IMR-90 (cell line): ENCODE measurements at regions not wholly inside any gene's neighbourhood (a gene's known extent, or its start where the extent isn't known, plus 50 kb on each side); places are given as distances from the start of the nearest gene placed in this dataset.

Source experiments
- ATAC-seq: fragments of 200-7000 bp; cut with Tn5 transposase; 2 replicates; pipeline ENCODE4 v1.9.1; 2020; ENCODE audit warnings: low read depth, mild to moderate bottlenecking, moderate library complexity
- BruUV-seq: library from RNA; stranded (reverse); fragments of 400-500 nt; replicated peaks from 2 replicates; lab custom pipeline; 2021; lab: Mats Ljungman, UMichigan
- CTCF ChIA-PET: fragments of 300-600 bp; formaldehyde crosslinking; extraction: SDS; loops from one replicate; lab custom pipeline; 2021; ENCODE audit warnings: antibody characterized with exemption; lab: Yijun Ruan, JAX
- POLR2A ChIA-PET: fragments of 300-600 bp; sonication (Branson Sonifier 250); formaldehyde crosslinking; loops from one replicate; lab custom pipeline; 2022; ENCODE audit warnings: antibody characterized with exemption; ENCODE audit not compliant: unreplicated experiment; lab: Charles Lee
- DNase-seq: peaks from one replicate; pipeline ENCODE4 v3.0.0; 2013
- H2AFZ ChIP-seq: replicated peaks from 2 replicates; pipeline ENCODE3; 2013; ENCODE audit warnings: low read length, mild to moderate bottlenecking; ENCODE audit not compliant: poor library complexity
- H2AK5ac ChIP-seq: 2 replicates; pipeline ENCODE4 v1.6.1; 2013; ENCODE audit warnings: low read depth, low read length, inconsistent platforms
- H2AK9ac ChIP-seq: replicated peaks from 2 replicates; pipeline ENCODE3; 2013; ENCODE audit warnings: mild to moderate bottlenecking, low read depth, low read length, moderate library complexity; ENCODE audit not compliant: poor library complexity
- H2BK120ac ChIP-seq: 2 replicates; pipeline ENCODE4 v1.6.1; 2013; ENCODE audit warnings: low read depth, low read length, inconsistent platforms
- H2BK15ac ChIP-seq: 3 replicates; pipeline ENCODE4 v1.6.1; 2013; ENCODE audit warnings: low read depth, low read length, inconsistent platforms
- H2BK20ac ChIP-seq: 2 replicates; pipeline ENCODE4 v1.6.1; 2013; ENCODE audit warnings: low read depth, mild to moderate bottlenecking, inconsistent platforms, low read length, moderate library complexity
- H2BK5ac ChIP-seq: 2 replicates; pipeline ENCODE4 v1.6.1; 2013; ENCODE audit warnings: mild to moderate bottlenecking, low read depth, low read length, inconsistent platforms; ENCODE audit not compliant: poor library complexity, severe bottlenecking
- H3K14ac ChIP-seq: replicated peaks from 2 replicates; pipeline ENCODE4 v1.6.1; 2013; ENCODE audit warnings: low read depth, low read length, inconsistent platforms
- H3K18ac ChIP-seq: 2 replicates; pipeline ENCODE4 v1.6.1; 2013; ENCODE audit warnings: low read depth, low read length, control low read depth
- H3K23ac ChIP-seq: 2 replicates; pipeline ENCODE4 v1.6.1; 2013; ENCODE audit warnings: low read depth, low read length, inconsistent platforms
- H3K27ac ChIP-seq: 2 replicates; pipeline ENCODE4 v1.5.1; 2013; ENCODE audit warnings: mild to moderate bottlenecking, control low read depth, low read length; ENCODE audit not compliant: insufficient read depth
- H3K27me3 ChIP-seq: 2 replicates; pipeline ENCODE4 v1.6.1; 2013; ENCODE audit warnings: low read length; ENCODE audit not compliant: control insufficient read depth, insufficient read depth
- H3K36me3 ChIP-seq: 2 replicates; pipeline ENCODE4 v1.6.1; 2013; ENCODE audit warnings: low read length, mixed read lengths; ENCODE audit not compliant: control insufficient read depth, insufficient read depth
- H3K4ac ChIP-seq: 2 replicates; pipeline ENCODE4 v1.6.1; 2013; ENCODE audit warnings: low read depth, low read length, inconsistent platforms
- H3K4me1 ChIP-seq: 2 replicates; pipeline ENCODE4 v1.6.1; 2013; ENCODE audit warnings: low read length, mixed read lengths; ENCODE audit not compliant: control insufficient read depth, insufficient read depth
- H3K4me2 ChIP-seq: 2 replicates; pipeline ENCODE4 v1.6.1; 2013; ENCODE audit warnings: low read depth, mild to moderate bottlenecking, control low read depth, low read length, moderate library complexity
- H3K4me3 ChIP-seq: 2 replicates; pipeline ENCODE4 v1.5.1; 2013; ENCODE audit warnings: low read depth, mild to moderate bottlenecking, control low read depth, low read length, moderate library complexity; ENCODE audit not compliant: insufficient read depth
- H3K56ac ChIP-seq: 2 replicates; pipeline ENCODE4 v1.6.1; 2013; ENCODE audit warnings: low read length, inconsistent platforms; ENCODE audit not compliant: insufficient read depth; ENCODE audit errors: extremely low read depth
- H3K79me1 ChIP-seq, 2 experiments: 2 replicates each; pipeline ENCODE4 v1.6.1; 2013; ENCODE audit warnings: low read length in 2 of 2, inconsistent platforms in 1 of 2, low read depth in 1 of 2
- H3K9ac ChIP-seq: 2 replicates; pipeline ENCODE4 v1.6.1; 2013; ENCODE audit warnings: low read depth, low read length, control low read depth
- H3K9me1 ChIP-seq: 2 replicates; pipeline ENCODE4 v1.6.1; 2013; ENCODE audit warnings: low read length, inconsistent platforms; ENCODE audit not compliant: insufficient read depth
- H3K9me3 ChIP-seq: 2 replicates; pipeline ENCODE4 v1.6.1; 2013; ENCODE audit warnings: low read length; ENCODE audit not compliant: control insufficient read depth, insufficient read depth
- H4K20me1 ChIP-seq: 2 replicates; pipeline ENCODE4 v1.6.1; 2013; ENCODE audit warnings: low read length, inconsistent platforms; ENCODE audit not compliant: insufficient read depth
- H4K5ac ChIP-seq: 2 replicates; pipeline ENCODE4 v1.6.1; 2013; ENCODE audit warnings: mild to moderate bottlenecking, low read depth, low read length, control low read depth
- H4K8ac ChIP-seq, 2 experiments: 2 replicates each; pipeline ENCODE4 v1.6.1; 2013; ENCODE audit warnings: low read depth in 2 of 2, low read length in 2 of 2, control low read depth in 1 of 2, inconsistent platforms in 1 of 2
- H4K91ac ChIP-seq: 2 replicates; pipeline ENCODE4 v1.6.1; 2013; ENCODE audit warnings: low read depth, low read length, inconsistent platforms; ENCODE audit not compliant: insufficient read depth
- BHLHE40 ChIP-seq: fragments of 150-350 bp; IDR thresholded peaks from 2 replicates; pipeline ENCODE4 v1.6.1; 2016; ENCODE audit warnings: mild to moderate bottlenecking, low read depth, low read length
- CEBPB ChIP-seq: IDR thresholded peaks from 2 replicates; pipeline ENCODE4 v1.6.1; 2012; ENCODE audit warnings: low read depth, low read length, improper control_type of control experiment
- CHD1 ChIP-seq: IDR thresholded peaks from 2 replicates; pipeline ENCODE4 v1.6.1; 2012; ENCODE audit warnings: low read depth, low read length, improper control_type of control experiment
- CTCF ChIP-seq: conservative IDR thresholded peaks from 2 replicates; pipeline ENCODE4 v1.5.1; 2012; ENCODE audit warnings: mild to moderate bottlenecking, low read depth, low read length, improper control_type of control experiment
- ELK1 ChIP-seq: fragments of 150-350 bp; IDR thresholded peaks from 2 replicates; pipeline ENCODE4 v1.6.1; 2016; ENCODE audit warnings: low read depth, mild to moderate bottlenecking, low read length, moderate library complexity, borderline replicate concordance
- FOS ChIP-seq: fragments of 150-350 bp; IDR thresholded peaks from 2 replicates; pipeline ENCODE4 v1.6.1; 2016; ENCODE audit warnings: low read depth, low read length
- MAFK ChIP-seq: IDR thresholded peaks from 2 replicates; pipeline ENCODE4 v1.6.1; 2012; ENCODE audit warnings: low read depth, low read length, improper control_type of control experiment
- MAZ ChIP-seq: IDR thresholded peaks from 2 replicates; pipeline ENCODE4 v1.6.1; 2012; ENCODE audit warnings: low read depth, mild to moderate bottlenecking, low read length, improper control_type of control experiment, moderate library complexity, borderline replicate concordance
- MXI1 ChIP-seq: IDR thresholded peaks from 2 replicates; pipeline ENCODE4 v1.6.1; 2012; ENCODE audit warnings: low read depth, mild to moderate bottlenecking, low read length, moderate library complexity, borderline replicate concordance
- NFE2L2 ChIP-seq: fragments of 150-350 bp; IDR thresholded peaks from 2 replicates; pipeline ENCODE4 v1.6.1; 2016; ENCODE audit warnings: low read depth, mild to moderate bottlenecking, low read length
- POLR2A ChIP-seq: IDR thresholded peaks from 2 replicates; pipeline ENCODE4 v1.6.1; 2012; ENCODE audit warnings: mild to moderate bottlenecking, low read depth, low read length
- RAD21 ChIP-seq: IDR thresholded peaks from 2 replicates; pipeline ENCODE4 v1.6.1; 2012; ENCODE audit warnings: low read length, improper control_type of control experiment
- RCOR1 ChIP-seq: IDR thresholded peaks from 2 replicates; pipeline ENCODE4 v1.6.1; 2012; ENCODE audit warnings: mild to moderate bottlenecking, low read length, improper control_type of control experiment; ENCODE audit not compliant: insufficient replicate concordance
- RFX5 ChIP-seq: IDR thresholded peaks from 2 replicates; pipeline ENCODE4 v1.8.0; 2012; ENCODE audit warnings: low read depth, mild to moderate bottlenecking, low read length, moderate library complexity
- SMC3 ChIP-seq: fragments of 150-350 bp; IDR thresholded peaks from 2 replicates; pipeline ENCODE4 v1.6.1; 2016; ENCODE audit warnings: low read depth, mild to moderate bottlenecking, antibody characterized with exemption, low read length, moderate library complexity
- USF2 ChIP-seq: fragments of 150-350 bp; IDR thresholded peaks from 2 replicates; pipeline ENCODE4 v1.6.1; 2017; ENCODE audit warnings: mild to moderate bottlenecking, antibody characterized with exemption, low read length, low read depth
- WGBS, 2 experiments: methylation state at CpG; one replicate each; pipeline versions ENCODE4 v1.1.5 to v1.1.7; 2013; ENCODE audit warnings: missing lambda C conversion rate in 2 of 2; ENCODE audit not compliant: insufficient read length in 1 of 2; ENCODE audit errors: extremely low coverage in 2 of 2; 5-methylcytosine and 5-hydroxymethylcytosine counted together
- dilution Hi-C: fragments of 300-500 bp; cut with HindIII; formaldehyde crosslinking; loops from one replicate; pipeline ENCODE4 v1.14.3; 2018; ENCODE audit warnings: low sequenced_read_pairs; ENCODE audit not compliant: unreplicated experiment
- in situ Hi-C: fragments of 300-500 bp; cut with MboI; formaldehyde crosslinking; loops from 3 replicates; pipeline ENCODE4 v1.14.3; 2019; ENCODE audit warnings: low sequenced_read_pairs, inconsistent platforms, mixed read lengths
- intact Hi-C: fragments of 100-400 bp; cut with micrococcal nuclease; formaldehyde crosslinking; loops from 2 replicates; pipeline ENCODE4 v1.10.0; 2022

DNA sequence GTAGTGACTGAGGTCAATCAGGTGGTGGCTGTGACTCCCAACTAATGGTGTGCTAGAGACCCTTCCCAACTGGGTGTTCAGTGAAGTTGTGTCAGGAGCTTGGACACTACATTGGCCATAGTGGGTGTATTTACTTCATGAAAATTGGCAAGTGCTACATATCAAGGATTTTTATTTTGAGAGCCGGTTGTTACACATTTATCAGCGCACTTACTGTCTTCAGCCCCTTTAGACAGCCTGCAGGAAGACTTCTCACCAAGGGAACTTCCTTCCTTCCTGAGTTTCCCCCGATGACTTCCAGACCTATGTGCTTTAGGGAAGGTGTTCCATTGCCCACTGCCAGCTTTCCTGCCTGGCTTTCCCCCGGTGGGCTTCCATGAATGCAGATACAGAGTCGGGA is 261.2 kb downstream of the CBLN1 start:
- no peak overlapping the region for H2BK20ac ChIP-seq
- CTCF ChIA-PET, result no interaction called here
- H4K8ac ChIP-seq, result no peak overlapping the region
- no peak overlapping the region for H3K27ac ChIP-seq
- no peak for TF ChIP-seq CTCF
- no peak for TF ChIP-seq CEBPB
- TF ChIP-seq MXI1, result no peak
- no peak for TF ChIP-seq FOS
- no peak for TF ChIP-seq ELK1
- no peak for TF ChIP-seq RCOR1
- TF ChIP-seq MAFK, result no peak
- TF ChIP-seq RFX5, result no peak
- TF ChIP-seq CHD1, result no peak
- no peak for TF ChIP-seq USF2
- no peak for TF ChIP-seq POLR2A
- TF ChIP-seq RAD21, result no peak
- no peak for TF ChIP-seq BHLHE40
- TF ChIP-seq SMC3, result no peak
- TF ChIP-seq MAZ, result no peak
- no peak for TF ChIP-seq NFE2L2
- H3K4ac ChIP-seq, result no peak overlapping the region
- no peak overlapping the region for H3K56ac ChIP-seq
- H3K4me2 ChIP-seq, result no peak overlapping the region
- H3K23ac ChIP-seq, result no peak overlapping the region
- POLR2A ChIA-PET, result interaction anchor here (0.6 kb wide), 1 partner anchor 816 kb away, joined by 4 read pairs; no protein-coding TSS in a partner anchor
- H2BK15ac ChIP-seq, result no peak overlapping the region
- BruUV-seq, result no TSS peak
- no peak overlapping the region for H2BK120ac ChIP-seq
- H3K27me3 ChIP-seq, result peaks cover 19% of the 10 kb centered on the region
- no peak overlapping the region for H3K4me3 ChIP-seq
- no peaks in the 10 kb centered on the region for H3K9me3 ChIP-seq
- dilution Hi-C loops, result no loop called here
- ATAC-seq (no peak), DNase-seq (no peak)
- H3K14ac ChIP-seq, result no peak overlapping the region
- no peaks in the 10 kb centered on the region for H3K36me3 ChIP-seq
- peaks cover 8% of the 10 kb centered on the region; the same call in 1 of the 2 replicates for H3K9me1 ChIP-seq
- no CpG with 5 or more reads among the region's 5 CpGs for WGBS, 2 experiments
- H2BK5ac ChIP-seq, result no peak overlapping the region
- no peak overlapping the region for H4K91ac ChIP-seq
- H2AK5ac ChIP-seq, result no peak overlapping the region
- no peaks in the 10 kb centered on the region for H4K20me1 ChIP-seq
- in situ Hi-C loops, result no loop called here
- H3K4me1 ChIP-seq, result peaks cover 4% of the 10 kb centered on the region; the same call in 1 of the 2 replicates
- no peak overlapping the region for H3K9ac ChIP-seq
- no peak overlapping the region for H4K5ac ChIP-seq
- no peaks in the 10 kb centered on the region for H3K79me1 ChIP-seq
- H2AFZ ChIP-seq, result no peak overlapping the region
- H3K18ac ChIP-seq, result no peak overlapping the region
- no peak overlapping the region for H2AK9ac ChIP-seq
- intact Hi-C loops, result no loop called here
